WTC11 (cell line): ENCODE measurements at regions not wholly inside any gene's neighbourhood (a gene's known extent, or its start where the extent isn't known, plus 50 kb on each side); places are given as distances from the start of the nearest gene placed in this dataset.

ENCODE experiments used
- ATAC-seq: fragments of 200-7000 bp; cut with Tn5 transposase; 2 replicates; pipeline ENCODE4 v1.10.0; 2021; ENCODE audit warnings: mild to moderate bottlenecking, moderate library complexity
- CTCF ChIA-PET: fragments of 300-600 bp; sonication (Branson Sonifier 250); formaldehyde crosslinking; loops from one replicate; lab custom pipeline; 2021; ENCODE audit warnings: antibody characterized with exemption; lab: Charles Lee
- POLR2A ChIA-PET: fragments of 350-600 bp; sonication (Branson Sonifier 250); formaldehyde crosslinking; loops from one replicate; lab custom pipeline; 2021; ENCODE audit warnings: antibody characterized with exemption; lab: Charles Lee
- DNase-seq: peaks from one replicate; pipeline ENCODE4 v3.0.0; 2021; ENCODE audit warnings: low spot score
- H3K27ac Mint-ChIP-seq: 2 replicates; pipeline ENCODE4 v1.8.0; 2021; ENCODE audit warnings: mixed read lengths
- H3K27me3 Mint-ChIP-seq: 2 replicates; pipeline ENCODE4 v1.8.0; 2021; ENCODE audit warnings: low read depth, mild to moderate bottlenecking, moderate library complexity, mixed read lengths
- H3K36me3 Mint-ChIP-seq: 2 replicates; pipeline ENCODE4 v1.8.0; 2021; ENCODE audit warnings: mixed read lengths
- H3K4me1 Mint-ChIP-seq: 2 replicates; pipeline ENCODE4 v1.8.0; 2022; ENCODE audit warnings: mixed read lengths
- H3K4me3 Mint-ChIP-seq: 2 replicates; pipeline ENCODE4 v1.8.0; 2021; ENCODE audit warnings: mild to moderate bottlenecking, moderate library complexity, mixed read lengths
- H3K9me3 Mint-ChIP-seq: 2 replicates; pipeline ENCODE4 v1.8.0; 2021; ENCODE audit warnings: mixed read lengths
- GTF2I ChIP-seq: fragments of 250-450 bp; sonication (Bioruptor Pico); conservative IDR thresholded peaks from 2 replicates; pipeline ENCODE4 v1.4.0; 2021; ENCODE audit warnings: mild to moderate bottlenecking
- HMGA2 ChIP-seq: fragments of 250-450 bp; sonication (Bioruptor Pico); IDR thresholded peaks from 2 replicates; pipeline ENCODE4 v1.4.0; 2021; ENCODE audit warnings: mild to moderate bottlenecking, moderate library complexity
- IRF1 ChIP-seq: sonication (generic); formaldehyde crosslinking; IDR thresholded peaks from 2 replicates; pipeline ENCODE4 v1.8.0; 2023; ENCODE audit warnings: missing genetic modification reagents
- IRF2 ChIP-seq: sonication (generic); formaldehyde crosslinking; IDR thresholded peaks from 2 replicates; pipeline ENCODE4 v1.8.0; 2022; ENCODE audit warnings: low read depth, missing genetic modification reagents, borderline replicate concordance
- NFE2L1 ChIP-seq: sonication (generic); formaldehyde crosslinking; IDR thresholded peaks from 2 replicates; pipeline ENCODE4 v1.8.1; 2023; ENCODE audit warnings: missing genetic modification reagents
- NR1H2 ChIP-seq: sonication (generic); formaldehyde crosslinking; IDR thresholded peaks from 2 replicates; pipeline ENCODE4 v1.9.0; 2021; ENCODE audit warnings: mild to moderate bottlenecking, moderate library complexity, missing genetic modification reagents
- RORB ChIP-seq: fragments of 250-450 bp; sonication (Bioruptor Pico); IDR thresholded peaks from 2 replicates; pipeline ENCODE4 v1.9.0; 2021; ENCODE audit warnings: mild to moderate bottlenecking
- USF1 ChIP-seq: sonication (generic); formaldehyde crosslinking; IDR thresholded peaks from 2 replicates; pipeline ENCODE4 v1.8.0; 2022; ENCODE audit warnings: mild to moderate bottlenecking, missing genetic modification reagents
- ZNF121 ChIP-seq: sonication (generic); formaldehyde crosslinking; IDR thresholded peaks from 2 replicates; pipeline ENCODE4 v1.8.0; 2023; ENCODE audit warnings: missing genetic modification reagents
- ZNF423 ChIP-seq: fragments of 250-450 bp; sonication (Bioruptor Pico); IDR thresholded peaks from 2 replicates; pipeline ENCODE4 v2.1.2; 2022; ENCODE audit warnings: mild to moderate bottlenecking, moderate library complexity
- TF ChIP-seq, protein P1 (sequence below): fragments of 250-450 bp; sonication (Bioruptor Pico); conservative IDR thresholded peaks from 2 replicates; pipeline ENCODE4 v1.9.0; 2021; ENCODE audit warnings: mild to moderate bottlenecking
- TF ChIP-seq, protein P2 (sequence below): sonication (generic); formaldehyde crosslinking; IDR thresholded peaks from 2 replicates; pipeline ENCODE4 v1.8.0; 2023; ENCODE audit warnings: missing genetic modification reagents, mild to moderate bottlenecking, borderline replicate concordance
- TF ChIP-seq, protein P3 (sequence below): sonication (generic); formaldehyde crosslinking; conservative IDR thresholded peaks from 2 replicates; pipeline ENCODE4 v1.8.1; 2023; ENCODE audit warnings: mild to moderate bottlenecking, low read depth, missing genetic modification reagents, moderate library complexity

- TF ChIP-seq, protein P1, sequence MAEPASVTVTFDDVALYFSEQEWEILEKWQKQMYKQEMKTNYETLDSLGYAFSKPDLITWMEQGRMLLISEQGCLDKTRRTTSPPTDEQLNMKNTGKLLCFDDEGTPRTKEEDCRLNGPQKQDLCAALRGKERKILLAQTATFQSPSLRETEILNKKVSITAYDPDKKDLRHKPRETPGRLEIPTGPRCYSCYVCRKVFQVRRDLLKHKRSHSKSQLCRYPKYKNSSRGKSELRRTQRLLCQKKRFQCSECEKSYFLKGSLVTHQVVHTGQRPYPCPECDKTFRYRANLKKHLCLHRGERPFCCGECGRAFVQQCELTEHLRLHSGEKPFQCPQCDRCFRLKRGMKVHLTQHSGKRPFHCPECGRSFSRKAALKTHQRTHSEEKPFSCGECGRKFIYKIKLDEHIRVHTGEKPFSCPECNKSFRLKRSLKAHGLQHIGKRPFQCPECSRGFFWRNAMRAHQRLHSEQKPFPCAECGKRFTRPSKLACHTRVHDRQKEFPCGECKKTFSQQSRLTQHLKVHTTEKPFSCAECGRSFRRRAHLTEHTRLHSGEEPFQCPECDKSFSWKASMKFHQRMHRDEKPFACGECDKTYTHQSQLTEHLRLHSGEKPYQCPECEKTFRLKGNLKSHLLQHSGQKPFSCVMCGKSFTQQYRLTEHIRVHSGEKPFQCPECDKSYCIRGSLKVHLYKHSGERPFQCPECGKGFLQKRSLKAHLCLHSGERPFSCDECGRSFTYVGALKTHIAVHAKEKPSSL (CRISPR knock-in tag), result no peak
- no peak for TF ChIP-seq IRF2
Measured at GRCh38 chr2:5409898-5410381, 282.2 kb upstream of the SOX11 start (continued).

DNA sequence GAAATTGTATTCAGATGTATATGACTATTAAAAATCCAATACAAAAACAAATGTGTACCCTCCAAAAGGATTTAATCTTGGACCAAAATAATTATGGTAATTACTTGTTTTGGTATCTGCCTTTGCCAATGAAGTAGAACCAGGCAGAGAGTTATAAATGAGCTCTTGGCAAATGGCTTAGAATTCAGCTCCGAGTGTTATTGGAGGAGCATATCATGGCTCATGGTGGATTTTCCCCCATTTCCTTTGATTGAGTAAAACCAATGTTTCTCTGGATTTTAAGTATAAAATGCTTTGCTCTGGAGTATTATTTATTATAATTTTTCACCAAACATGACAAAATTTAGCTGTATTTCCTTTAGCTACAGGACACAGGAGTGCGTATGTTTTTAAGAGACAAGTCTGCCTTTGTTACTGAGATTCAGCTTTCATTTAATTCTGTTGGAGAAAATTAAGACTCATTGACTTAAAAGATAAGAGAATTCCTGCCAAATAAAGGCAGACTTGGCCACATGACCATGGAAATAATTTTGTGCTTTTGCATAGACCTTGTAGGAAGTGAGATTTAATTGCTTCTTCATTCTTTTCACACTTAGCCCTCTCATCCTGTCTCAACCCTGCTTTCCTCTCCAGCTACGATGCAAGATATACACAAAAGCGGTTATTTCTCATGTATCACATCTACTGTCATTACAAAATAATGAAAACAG, 281.0 kb upstream of the SOX11 start:
- H3K27me3 Mint-ChIP-seq, result peaks cover 5% of the 10 kb centered on the region; the same call in 1 of the 2 replicates
- peaks cover 38% of the 10 kb centered on the region for H3K36me3 Mint-ChIP-seq

More for the DNA sequence above, 281.0 kb upstream of the SOX11 start:
- TF ChIP-seq USF1 (CRISPR knock-in tag) (no peak), NFE2L1 (no peak), ZNF423 (no peak), RORB (no peak), NR1H2 (CRISPR knock-in tag) (no peak), IRF1 (CRISPR knock-in tag) (no peak), ZNF121 (CRISPR knock-in tag) (no peak), HMGA2 (CRISPR knock-in tag) (no peak), GTF2I (CRISPR knock-in tag) (no peak)
- TF ChIP-seq, protein P2, sequence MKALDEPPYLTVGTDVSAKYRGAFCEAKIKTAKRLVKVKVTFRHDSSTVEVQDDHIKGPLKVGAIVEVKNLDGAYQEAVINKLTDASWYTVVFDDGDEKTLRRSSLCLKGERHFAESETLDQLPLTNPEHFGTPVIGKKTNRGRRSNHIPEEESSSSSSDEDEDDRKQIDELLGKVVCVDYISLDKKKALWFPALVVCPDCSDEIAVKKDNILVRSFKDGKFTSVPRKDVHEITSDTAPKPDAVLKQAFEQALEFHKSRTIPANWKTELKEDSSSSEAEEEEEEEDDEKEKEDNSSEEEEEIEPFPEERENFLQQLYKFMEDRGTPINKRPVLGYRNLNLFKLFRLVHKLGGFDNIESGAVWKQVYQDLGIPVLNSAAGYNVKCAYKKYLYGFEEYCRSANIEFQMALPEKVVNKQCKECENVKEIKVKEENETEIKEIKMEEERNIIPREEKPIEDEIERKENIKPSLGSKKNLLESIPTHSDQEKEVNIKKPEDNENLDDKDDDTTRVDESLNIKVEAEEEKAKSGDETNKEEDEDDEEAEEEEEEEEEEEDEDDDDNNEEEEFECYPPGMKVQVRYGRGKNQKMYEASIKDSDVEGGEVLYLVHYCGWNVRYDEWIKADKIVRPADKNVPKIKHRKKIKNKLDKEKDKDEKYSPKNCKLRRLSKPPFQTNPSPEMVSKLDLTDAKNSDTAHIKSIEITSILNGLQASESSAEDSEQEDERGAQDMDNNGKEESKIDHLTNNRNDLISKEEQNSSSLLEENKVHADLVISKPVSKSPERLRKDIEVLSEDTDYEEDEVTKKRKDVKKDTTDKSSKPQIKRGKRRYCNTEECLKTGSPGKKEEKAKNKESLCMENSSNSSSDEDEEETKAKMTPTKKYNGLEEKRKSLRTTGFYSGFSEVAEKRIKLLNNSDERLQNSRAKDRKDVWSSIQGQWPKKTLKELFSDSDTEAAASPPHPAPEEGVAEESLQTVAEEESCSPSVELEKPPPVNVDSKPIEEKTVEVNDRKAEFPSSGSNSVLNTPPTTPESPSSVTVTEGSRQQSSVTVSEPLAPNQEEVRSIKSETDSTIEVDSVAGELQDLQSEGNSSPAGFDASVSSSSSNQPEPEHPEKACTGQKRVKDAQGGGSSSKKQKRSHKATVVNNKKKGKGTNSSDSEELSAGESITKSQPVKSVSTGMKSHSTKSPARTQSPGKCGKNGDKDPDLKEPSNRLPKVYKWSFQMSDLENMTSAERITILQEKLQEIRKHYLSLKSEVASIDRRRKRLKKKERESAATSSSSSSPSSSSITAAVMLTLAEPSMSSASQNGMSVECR, result no peak
- TF ChIP-seq, protein P3, sequence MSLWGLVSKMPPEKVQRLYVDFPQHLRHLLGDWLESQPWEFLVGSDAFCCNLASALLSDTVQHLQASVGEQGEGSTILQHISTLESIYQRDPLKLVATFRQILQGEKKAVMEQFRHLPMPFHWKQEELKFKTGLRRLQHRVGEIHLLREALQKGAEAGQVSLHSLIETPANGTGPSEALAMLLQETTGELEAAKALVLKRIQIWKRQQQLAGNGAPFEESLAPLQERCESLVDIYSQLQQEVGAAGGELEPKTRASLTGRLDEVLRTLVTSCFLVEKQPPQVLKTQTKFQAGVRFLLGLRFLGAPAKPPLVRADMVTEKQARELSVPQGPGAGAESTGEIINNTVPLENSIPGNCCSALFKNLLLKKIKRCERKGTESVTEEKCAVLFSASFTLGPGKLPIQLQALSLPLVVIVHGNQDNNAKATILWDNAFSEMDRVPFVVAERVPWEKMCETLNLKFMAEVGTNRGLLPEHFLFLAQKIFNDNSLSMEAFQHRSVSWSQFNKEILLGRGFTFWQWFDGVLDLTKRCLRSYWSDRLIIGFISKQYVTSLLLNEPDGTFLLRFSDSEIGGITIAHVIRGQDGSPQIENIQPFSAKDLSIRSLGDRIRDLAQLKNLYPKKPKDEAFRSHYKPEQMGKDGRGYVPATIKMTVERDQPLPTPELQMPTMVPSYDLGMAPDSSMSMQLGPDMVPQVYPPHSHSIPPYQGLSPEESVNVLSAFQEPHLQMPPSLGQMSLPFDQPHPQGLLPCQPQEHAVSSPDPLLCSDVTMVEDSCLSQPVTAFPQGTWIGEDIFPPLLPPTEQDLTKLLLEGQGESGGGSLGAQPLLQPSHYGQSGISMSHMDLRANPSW (CRISPR knock-in tag), result no peak
- CTCF ChIA-PET, result no interaction called here
- POLR2A ChIA-PET, result no interaction called here
- Mint-ChIP-seq H3K27ac (no peak overlapping the region), H3K9me3 (peaks cover 46% of the 10 kb centered on the region), H3K4me3 (no peak overlapping the region), H3K4me1 (no peaks in the 10 kb centered on the region)
- no peak for ATAC-seq
- DNase-seq, result no peak
